ENCODE measurements at regions not wholly inside any gene's neighbourhood (a gene's known extent, or its start where the extent isn't known, plus 50 kb on each side); places are given as distances from the start of the nearest gene placed in this dataset.

DNA sequence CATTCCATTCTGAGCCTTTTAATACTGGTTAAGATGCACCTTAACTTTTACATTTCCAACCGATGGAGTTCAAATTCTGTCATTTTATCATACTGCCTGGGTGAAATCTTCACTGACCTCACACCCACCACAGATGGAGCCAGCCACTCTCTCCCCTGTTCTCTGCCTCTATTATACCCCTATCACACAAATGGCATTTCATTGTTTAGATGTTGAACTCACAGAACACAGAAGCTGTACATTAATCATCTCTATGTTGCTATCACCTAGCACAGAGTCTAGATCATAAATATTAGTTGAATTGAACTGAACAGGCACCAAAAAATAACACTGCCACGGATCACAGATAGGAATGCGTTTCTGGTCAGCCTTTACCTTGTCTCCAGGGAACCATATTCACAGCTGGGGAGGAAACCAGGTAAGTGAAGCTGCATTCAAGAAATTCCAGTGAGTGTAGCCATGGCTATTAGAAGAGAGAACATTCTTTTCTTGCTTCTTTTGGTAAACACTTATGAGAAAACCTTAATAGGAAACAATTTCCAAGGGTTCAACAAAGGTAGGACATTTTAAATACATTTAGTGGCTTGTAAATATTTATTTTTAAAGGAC lies 194.9 kb upstream of the RMST start:
- Histone ChIP-seq H3K4me1 (ENCODE audit: control insufficient read depth, extremely low read depth, insufficient read depth, low read length) (no peaks in the 10 kb centered on the region), H3K4me3 (replicated peaks in 1 of 3; ENCODE audit: insufficient read depth in 1 of 3, low read depth in 1 of 3, low read length in 3 of 3) (no peak overlapping the region), H3K27me3 (ENCODE audit: control insufficient read depth in 2 of 2, insufficient read depth in 2 of 2, low read length in 2 of 2) (no peaks in the 10 kb centered on the region), H3K36me3 (ENCODE audit: control insufficient read depth in 2 of 2, extremely low read depth in 1 of 2, insufficient read depth in 2 of 2, low read length in 2 of 2) (no peaks in the 10 kb centered on the region), H3K79me2 (ENCODE audit: control insufficient read depth, insufficient read depth, low read length) (no peaks in the 10 kb centered on the region), H3K27ac (ENCODE audit: insufficient read depth, low read depth, low read length) (no peak overlapping the region), H4K20me1 (replicated peaks; ENCODE audit: control insufficient read depth, extremely low read depth, insufficient read depth, low read length) (no peaks in the 10 kb centered on the region), H2AFZ (ENCODE audit: low read depth, low read length) (no peak overlapping the region), H3K4me2 (ENCODE audit: insufficient read depth, low read length) (no peak overlapping the region), H3K9me1 (replicated peaks; ENCODE audit: control insufficient read depth, extremely low read depth, insufficient read depth, low read length) (no peaks in the 10 kb centered on the region), H3K9me3 (replicated peaks; ENCODE audit: control insufficient read depth, insufficient read depth, low read length) (no peaks in the 10 kb centered on the region), H3K9ac (replicated peaks; ENCODE audit: extremely low read depth, insufficient read depth, low read length) (no peak overlapping the region)
- ChIA-PET POLR2A (no interaction called here), CTCF (no interaction called here)
- TF ChIP-seq, protein P1, sequence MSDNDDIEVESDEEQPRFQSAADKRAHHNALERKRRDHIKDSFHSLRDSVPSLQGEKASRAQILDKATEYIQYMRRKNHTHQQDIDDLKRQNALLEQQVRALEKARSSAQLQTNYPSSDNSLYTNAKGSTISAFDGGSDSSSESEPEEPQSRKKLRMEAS (IDR thresholded peaks at IDR 0.05; ENCODE audit: insufficient read depth, insufficient read length) = no peak
- no peak for TF ChIP-seq CTCF (IDR thresholded peaks at IDR 0.05; ENCODE audit: extremely low read depth in 1 of 2, insufficient read depth in 1 of 2, low read depth in 1 of 2, low read length in 2 of 2)
- no peak for TF ChIP-seq GATA2 (IDR thresholded peaks at IDR 0.05; ENCODE audit: insufficient read depth, insufficient read length, low read depth, low read length)
- no peak for TF ChIP-seq POLR2A (IDR thresholded peaks at IDR 0.05; ENCODE audit: low read depth, low read length)
- TF ChIP-seq MYC (IDR thresholded peaks at IDR 0.05; ENCODE audit: low read depth, low read length) = no peak
- no peak for TF ChIP-seq EZH2 (IDR thresholded peaks at IDR 0.05; ENCODE audit: borderline replicate concordance, low read depth, low read length, severe bottlenecking)
- no peak for TF ChIP-seq FOS (IDR thresholded peaks at IDR 0.05; ENCODE audit: borderline replicate concordance, insufficient read depth, low read length)
- no peak for TF ChIP-seq POLR2AphosphoS5 (IDR thresholded peaks at IDR 0.05; ENCODE audit: insufficient read depth, low read depth, low read length)
- TF ChIP-seq JUN (IDR thresholded peaks at IDR 0.05; ENCODE audit: borderline replicate concordance, insufficient read depth, insufficient read length, low read depth) = no peak
- intact Hi-C loops (cut with micrococcal nuclease) = no loop called here
- dilution Hi-C loops (cut with MboI; ENCODE audit: extremely low pct_ligation_motif_present, low sequenced_read_pairs) = no loop called here
- FAIRE-seq = no peak
- no peak for DNase-seq (ENCODE audit: low read depth, low spot score)
- no TSS peak for BruUV-seq (replicated peaks)
